ENCODE measurements at regions not wholly inside any gene's neighbourhood (a gene's known extent, or its start where the extent isn't known, plus 50 kb on each side); places are given as distances from the start of the nearest gene placed in this dataset.
A peak's percentile ranks its signal among the peaks of the same experiment; 100 is the strongest.

DNA sequence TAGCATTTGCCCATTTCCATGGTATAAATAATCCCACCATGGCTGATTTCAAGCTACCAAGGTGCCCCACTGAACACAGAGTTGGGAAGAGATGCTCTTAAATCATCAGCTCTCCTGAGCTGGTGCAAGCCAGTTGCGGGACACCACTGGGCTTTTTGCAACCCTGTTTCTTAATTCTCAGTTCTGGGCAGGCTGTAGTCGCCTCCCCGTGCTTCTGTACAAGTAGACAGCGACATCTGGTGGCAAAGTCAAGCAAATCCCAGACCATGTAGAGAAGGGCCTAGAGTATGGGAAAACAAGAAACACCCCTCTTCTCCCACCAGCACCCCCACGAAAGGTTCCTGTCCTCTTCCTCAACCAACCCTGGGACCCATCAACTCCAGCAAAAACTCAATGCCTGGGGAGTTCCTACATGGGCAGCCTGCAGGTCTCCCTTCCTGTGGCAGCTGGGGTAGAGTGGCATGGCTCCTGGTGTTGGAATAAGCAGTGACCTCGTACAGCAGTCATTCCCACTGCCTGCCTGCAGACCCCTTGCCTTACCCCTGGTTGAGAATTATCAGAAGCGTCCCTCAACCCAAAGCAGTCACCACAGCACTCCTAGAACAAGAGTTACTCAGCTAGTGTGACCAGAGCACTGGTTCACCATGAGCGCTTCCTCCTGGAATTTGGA, 68.4 kb downstream of the IGLL5 start:
- TF ChIP-seq, protein P1, sequence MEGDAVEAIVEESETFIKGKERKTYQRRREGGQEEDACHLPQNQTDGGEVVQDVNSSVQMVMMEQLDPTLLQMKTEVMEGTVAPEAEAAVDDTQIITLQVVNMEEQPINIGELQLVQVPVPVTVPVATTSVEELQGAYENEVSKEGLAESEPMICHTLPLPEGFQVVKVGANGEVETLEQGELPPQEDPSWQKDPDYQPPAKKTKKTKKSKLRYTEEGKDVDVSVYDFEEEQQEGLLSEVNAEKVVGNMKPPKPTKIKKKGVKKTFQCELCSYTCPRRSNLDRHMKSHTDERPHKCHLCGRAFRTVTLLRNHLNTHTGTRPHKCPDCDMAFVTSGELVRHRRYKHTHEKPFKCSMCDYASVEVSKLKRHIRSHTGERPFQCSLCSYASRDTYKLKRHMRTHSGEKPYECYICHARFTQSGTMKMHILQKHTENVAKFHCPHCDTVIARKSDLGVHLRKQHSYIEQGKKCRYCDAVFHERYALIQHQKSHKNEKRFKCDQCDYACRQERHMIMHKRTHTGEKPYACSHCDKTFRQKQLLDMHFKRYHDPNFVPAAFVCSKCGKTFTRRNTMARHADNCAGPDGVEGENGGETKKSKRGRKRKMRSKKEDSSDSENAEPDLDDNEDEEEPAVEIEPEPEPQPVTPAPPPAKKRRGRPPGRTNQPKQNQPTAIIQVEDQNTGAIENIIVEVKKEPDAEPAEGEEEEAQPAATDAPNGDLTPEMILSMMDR (IDR thresholded peaks at IDR 0.05), result peak; percentile 52 to 76 (median 74)
- no peak for TF ChIP-seq POLR2A (IDR thresholded peaks at IDR 0.05)

Measured in body of pancreas (tissue), 4 donors.